ENCODE measurements at regions not wholly inside any gene's neighbourhood (a gene's known extent, or its start where the extent isn't known, plus 50 kb on each side); places are given as distances from the start of the nearest gene placed in this dataset.

GRCh38 chr1:4877426-4877825 is 223.0 kb downstream of the AJAP1 start:
- TF ChIP-seq ZNF384 (IDR thresholded peaks at IDR 0.05) (no peak), FOXA1 (IDR thresholded peaks at IDR 0.05) (no peak), BHLHE40 (IDR thresholded peaks at IDR 0.05; ENCODE audit: borderline replicate concordance) (no peak), L3MBTL2 (conservative IDR thresholded peaks at IDR 0.05) (no peak), LEF1 (IDR thresholded peaks at IDR 0.05; ENCODE audit: borderline replicate concordance) (no peak), FOXM1 (IDR thresholded peaks at IDR 0.05; ENCODE audit: borderline replicate concordance) (no peak), SP1 (IDR thresholded peaks at IDR 0.05) (no peak)
- TF ChIP-seq, protein P1, sequence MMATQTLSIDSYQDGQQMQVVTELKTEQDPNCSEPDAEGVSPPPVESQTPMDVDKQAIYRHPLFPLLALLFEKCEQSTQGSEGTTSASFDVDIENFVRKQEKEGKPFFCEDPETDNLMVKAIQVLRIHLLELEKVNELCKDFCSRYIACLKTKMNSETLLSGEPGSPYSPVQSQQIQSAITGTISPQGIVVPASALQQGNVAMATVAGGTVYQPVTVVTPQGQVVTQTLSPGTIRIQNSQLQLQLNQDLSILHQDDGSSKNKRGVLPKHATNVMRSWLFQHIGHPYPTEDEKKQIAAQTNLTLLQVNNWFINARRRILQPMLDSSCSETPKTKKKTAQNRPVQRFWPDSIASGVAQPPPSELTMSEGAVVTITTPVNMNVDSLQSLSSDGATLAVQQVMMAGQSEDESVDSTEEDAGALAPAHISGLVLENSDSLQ (IDR thresholded peaks at IDR 0.05) = no peak

All from HEK293T (cell line).